ENCODE measurements at regions not wholly inside any gene's neighbourhood (a gene's known extent, or its start where the extent isn't known, plus 50 kb on each side); places are given as distances from the start of the nearest gene placed in this dataset.
"Not testable (repeated sequence)": the region's sequence is repeated elsewhere in the genome, so short reads cannot be mapped to it uniquely, and the experiment has no call there.

DNA sequence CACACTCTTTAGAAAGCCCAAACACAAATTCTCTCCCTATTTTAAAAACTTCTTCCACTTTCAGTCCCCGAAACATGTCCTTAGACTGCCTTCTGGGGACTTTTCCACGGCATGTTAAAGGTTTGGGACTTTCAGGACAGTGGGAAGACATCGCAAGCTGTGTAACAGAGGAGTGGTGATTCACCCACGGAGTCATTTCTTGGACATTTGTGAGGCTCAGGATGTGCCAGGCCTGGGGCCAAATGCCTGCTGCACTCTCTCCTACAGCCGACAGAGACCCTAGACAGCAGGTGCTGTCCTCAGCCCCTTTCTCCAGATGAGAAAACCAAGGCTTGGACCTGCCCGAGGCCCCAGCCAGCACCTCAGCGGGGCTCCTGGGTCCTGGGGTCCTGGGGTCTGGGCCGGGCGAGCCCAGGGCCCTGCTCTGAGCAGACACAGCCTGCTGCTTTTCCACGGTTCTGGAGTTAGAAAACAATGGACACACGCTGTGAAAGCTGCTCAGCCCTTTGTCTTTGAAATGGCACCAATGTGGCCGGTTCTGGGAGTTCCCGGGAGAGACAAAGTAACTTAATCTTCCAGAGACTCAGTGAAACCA, 370.2 kb upstream of the SFSWAP start:
- DNase-seq (ENCODE audit: low read depth in 2 of 2): no peak

DNA sequence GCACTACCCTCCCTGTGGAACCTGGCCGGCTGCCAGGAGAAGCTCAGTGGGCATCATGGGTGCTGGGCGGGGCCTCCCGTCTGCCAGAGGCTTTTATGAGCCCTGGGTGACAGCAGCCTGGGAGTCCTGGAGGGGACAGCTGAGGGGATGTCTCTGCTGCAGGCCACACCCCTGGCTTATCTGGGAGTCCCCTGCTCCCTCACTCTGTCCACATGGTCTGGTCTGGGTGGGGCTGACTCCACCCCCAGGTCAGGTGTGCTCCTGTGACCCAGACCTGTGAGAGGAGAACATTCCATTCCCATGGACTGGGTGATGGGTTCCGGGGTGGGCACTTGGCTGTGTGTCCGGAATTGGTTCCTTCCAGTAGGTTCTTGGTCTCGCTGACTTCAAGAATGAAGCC, 369.3 kb upstream of the SFSWAP start:
- DNase-seq (ENCODE audit: low read depth in 2 of 2): not testable (repeated sequence)

GRCh38 chr12:131343436-131343835, 367.5 kb upstream of the SFSWAP start:
- not testable (repeated sequence) for DNase-seq (ENCODE audit: low read depth in 2 of 2)

GRCh38 chr12:131344715-131345520, 366.0 kb upstream of the SFSWAP start:
- not testable (repeated sequence) for DNase-seq (ENCODE audit: low read depth in 2 of 2)

DNA sequence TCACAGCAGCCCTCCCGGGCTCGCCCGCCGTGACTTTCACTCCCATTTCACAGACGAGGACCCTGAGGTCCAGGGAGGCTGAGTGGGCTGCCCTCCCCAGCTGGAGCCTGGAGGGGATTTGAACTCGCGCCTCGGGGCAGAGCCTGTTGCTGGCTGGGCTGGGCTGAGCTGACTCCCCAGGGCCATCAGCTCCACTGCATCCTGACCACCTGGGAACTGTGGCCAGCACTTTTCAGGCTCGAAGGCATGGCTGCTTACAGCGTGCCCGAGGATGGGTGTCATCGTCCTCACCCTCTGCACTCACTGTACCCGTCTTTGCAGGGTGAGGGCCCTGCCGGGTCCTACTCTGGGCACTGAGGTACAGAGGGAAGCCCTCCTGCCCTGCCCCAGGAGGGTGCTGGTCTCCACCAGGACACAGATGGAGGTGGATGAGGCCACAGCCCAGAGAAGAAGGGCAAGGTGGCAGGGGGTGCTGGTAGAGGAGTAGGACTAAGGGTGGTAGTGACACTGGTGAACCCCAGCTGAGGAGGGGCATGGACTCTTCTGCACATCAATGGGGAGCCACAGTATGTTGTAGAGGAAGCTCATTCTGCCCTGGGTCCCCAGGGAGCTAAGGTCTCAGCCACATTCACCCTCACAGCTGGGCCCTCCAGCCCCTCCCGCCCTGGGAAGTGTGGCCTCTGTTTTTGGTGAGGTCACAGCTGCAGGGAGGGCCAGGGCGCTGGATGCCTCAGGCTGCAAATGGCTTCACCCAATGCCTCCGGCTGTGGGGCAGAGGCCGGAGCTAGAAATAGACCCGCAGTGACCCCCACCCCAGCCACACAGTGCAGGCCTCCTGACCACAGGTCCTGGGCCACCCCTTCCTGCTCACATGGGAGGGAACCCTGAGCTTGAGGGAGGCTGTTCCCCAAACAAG, 365.1 kb upstream of the SFSWAP start:
- no peak for DNase-seq (ENCODE audit: low read depth in 2 of 2)

DNA sequence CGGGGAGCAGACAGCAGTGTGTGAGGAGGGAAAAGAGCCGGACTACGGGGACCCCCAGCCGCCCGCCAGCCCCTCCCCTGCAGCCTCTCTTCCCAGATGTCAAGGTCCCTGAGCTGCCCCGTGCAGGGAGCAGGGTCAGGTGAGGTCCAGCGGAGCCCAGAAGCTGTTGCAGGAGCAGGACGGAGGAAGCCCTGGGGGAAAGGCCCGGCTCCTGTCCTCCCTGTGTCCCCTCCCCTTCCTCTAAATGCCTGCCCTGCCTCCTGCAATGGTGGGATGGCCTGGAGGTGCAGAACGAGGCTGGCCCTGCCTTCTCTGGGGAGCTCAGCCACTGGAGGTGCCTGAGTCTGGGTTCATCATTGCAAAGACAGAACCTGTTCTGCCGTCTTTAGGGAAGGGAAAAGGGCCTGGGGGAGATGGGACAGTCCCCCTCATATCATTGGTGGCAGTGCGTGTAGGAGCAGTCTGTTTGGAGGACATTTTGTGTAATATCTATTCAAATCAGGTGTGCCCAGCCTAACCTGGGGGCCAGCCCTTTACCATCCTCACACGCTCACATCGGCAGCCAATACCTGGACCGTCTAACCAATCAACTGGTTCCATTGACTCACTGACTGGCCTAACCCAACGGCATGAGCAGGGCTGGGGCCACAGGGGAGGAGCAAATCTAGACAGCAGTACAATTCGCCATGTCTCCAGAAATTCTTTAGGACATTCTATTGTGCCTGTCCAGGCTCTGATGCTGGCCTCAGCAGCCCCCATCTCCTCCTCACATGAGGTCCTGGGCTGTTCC, 364.1 kb upstream of the SFSWAP start:
- DNase-seq (ENCODE audit: low read depth in 2 of 2): no peak

- no peak for DNase-seq (ENCODE audit: low read depth in 2 of 2)
Measured at GRCh38 chr12:131347345-131347714, 363.6 kb upstream of the SFSWAP start.

DNA sequence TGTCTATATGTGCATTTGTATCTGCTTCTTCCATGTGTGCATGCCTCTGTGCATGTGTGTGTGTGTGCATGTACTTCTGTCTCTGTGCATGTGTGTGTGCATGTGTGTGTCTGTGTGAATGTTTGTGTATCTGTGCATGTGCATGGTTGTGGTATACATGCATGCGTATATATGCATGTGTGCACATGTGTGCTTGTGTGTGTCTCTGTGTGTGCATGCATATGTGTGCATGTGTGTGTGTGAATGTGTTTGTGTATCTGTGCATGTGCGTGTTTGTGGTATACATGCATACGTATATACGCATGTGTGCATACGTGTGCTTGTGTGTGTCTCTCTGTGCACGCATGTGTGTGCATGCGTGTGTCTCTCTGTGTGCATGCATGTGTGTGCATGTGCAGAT, 363.2 kb upstream of the SFSWAP start:
- no peak for DNase-seq (ENCODE audit: low read depth in 2 of 2)

- no peak for DNase-seq (ENCODE audit: low read depth in 2 of 2)
Measured at GRCh38 chr12:131348231-131348630, 362.7 kb upstream of the SFSWAP start.

GRCh38 chr12:131348646-131349045, 362.2 kb upstream of the SFSWAP start:
- DNase-seq (ENCODE audit: low read depth in 2 of 2): no peak

- no peak for DNase-seq (ENCODE audit: low read depth in 2 of 2)
Measured at GRCh38 chr12:131349397-131350127, 361.3 kb upstream of the SFSWAP start.

DNA sequence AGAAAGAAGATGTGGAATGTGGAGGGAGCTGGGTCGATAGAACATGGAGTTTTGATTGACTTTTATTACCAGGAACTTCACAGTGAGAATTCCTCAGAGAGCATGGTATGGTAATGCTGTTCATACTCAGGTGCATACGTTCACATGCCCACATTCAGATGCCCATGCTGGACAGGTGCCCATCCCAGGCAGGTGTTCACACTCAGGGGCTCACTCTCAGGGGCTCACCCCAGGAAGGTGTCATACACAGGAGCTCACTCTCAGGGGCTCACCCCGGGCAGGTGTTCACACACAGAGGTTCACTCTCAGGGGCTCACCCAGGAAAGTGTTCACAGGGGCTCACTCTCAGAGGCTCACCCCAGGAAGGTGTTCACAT, 360.0 kb upstream of the SFSWAP start:
- no peak for DNase-seq (ENCODE audit: low read depth in 2 of 2)

DNA sequence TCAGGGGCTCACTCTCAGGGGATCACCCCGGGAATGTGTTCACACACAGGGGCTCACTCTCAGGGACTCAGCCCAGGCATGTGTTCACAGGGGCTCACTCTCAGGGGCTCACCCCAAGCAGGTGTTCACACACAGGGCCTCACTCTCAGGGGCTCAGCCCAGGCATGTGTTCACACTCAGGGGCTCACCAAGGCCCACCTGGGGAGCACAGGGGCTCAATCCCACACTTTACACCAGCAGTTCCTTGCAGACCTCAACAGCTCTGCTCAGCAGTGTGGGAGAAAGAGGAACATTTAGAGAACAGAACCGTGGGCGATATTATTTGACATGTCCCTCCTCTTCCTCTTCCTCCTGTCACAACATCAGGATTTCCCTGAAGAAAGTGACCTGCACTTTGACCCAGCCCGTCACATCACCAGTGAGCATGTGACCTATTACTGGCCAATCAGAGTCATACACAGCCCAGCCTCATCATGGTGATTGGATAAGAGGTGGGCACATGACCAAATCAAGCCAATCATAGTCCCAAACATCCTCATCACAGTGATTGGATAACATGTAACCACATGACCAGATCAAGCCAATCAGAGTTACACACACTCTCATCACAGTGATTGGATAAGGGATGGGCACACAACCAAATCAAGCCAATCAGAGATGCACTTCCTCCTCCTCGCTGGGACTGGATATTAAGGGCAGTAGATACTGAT, 359.4 kb upstream of the SFSWAP start:
- no peak for DNase-seq (ENCODE audit: low read depth in 2 of 2)

DNA sequence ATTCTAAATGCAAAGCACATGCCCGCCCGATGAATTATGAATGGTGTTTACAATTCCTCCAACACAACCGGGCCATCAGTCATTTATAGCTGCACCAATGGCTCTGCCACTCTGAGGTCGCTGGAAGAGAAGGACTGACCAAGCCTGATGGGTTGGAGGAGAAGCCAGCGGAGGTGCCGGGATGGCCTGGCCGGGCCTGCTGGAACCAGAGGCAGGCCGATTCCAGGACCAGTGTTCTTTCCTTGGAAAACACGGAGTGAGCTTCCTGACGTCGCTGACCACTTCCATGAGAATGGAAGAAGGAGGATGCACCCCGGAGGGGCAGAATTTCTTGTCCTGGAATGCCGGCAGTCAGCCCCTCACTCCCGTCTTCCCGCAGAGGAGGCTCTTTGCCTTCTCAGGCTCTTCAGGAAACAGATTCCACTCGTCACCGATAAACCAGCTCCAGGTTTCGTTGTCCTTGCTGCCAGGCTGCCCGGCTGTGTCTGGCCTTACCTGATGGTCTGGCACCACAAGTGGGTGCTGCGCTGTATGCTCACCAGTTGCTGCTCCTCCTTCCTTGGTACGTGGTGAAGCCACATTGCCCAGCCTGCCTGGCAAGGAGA, 358.5 kb upstream of the SFSWAP start:
- DNase-seq (ENCODE audit: low read depth in 2 of 2): no peak

DNA sequence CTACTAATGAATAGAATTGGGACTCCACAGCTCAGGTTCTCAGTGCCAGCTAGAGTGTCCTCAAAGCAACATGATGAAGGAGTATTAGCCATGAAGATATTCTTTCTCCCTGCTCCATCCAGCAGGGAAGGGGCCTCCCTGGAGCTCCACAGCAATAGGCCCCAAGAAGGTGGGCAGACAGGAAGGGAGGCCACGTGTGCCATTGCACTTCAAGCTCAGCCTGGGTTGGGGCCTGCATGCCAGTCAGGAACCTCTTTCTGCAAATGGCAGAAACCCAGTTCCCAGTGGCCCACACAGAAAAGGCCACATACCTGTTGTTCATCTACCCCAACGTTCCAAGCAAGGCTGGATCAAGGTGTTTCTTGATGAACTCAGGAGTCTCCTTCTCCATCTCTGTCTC, 357.5 kb upstream of the SFSWAP start:
- DNase-seq (ENCODE audit: low read depth in 2 of 2): no peak

- no peak for DNase-seq (ENCODE audit: low read depth in 2 of 2)
Measured at GRCh38 chr12:131353826-131354225, 357.1 kb upstream of the SFSWAP start.

DNA sequence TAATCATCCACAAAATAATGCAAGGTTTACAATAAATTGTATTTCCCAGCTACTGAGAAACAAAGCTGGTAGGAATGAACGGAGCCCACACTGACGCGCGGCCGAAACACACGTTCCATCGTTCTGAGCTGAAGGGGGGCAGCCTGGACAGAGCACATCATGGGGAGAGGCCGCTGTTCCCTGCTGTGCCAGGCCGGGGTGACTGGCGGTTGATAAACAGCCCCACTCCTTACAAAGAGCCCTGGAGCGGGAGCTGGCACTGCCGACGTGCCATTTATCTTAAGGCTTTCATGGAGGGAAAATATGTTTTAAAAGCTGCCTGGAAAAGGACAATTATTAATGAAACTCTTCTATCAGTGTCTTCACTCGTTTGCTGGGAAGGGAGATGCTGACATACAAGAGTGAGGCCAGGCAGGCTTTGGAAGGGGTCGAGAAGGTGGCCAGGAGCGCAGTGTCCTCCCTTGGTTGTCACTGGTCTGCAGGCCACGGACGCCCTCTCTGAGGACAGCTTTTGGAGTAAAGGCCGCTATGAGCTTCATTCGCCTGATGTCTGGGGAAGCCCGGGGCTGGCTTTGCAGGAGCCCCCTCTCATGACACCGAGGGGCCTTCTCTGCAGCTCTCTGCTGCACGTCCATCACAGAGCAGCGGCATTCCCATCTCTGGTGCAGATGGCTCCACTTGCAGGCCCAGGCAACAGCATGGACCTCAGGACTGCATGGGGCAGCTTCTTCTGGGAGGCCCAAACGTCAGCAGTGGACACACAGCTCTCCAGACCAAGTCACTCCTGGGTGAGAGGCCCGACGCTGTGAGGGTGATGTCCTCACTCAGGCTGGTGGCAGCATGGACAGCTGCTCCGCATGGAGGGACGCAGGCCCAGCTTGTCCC, 355.3 kb upstream of the SFSWAP start:
- no peak for DNase-seq (ENCODE audit: low read depth in 2 of 2)

- DNase-seq (ENCODE audit: low read depth in 2 of 2): no peak
Measured at GRCh38 chr12:131356485-131357184, 354.3 kb upstream of the SFSWAP start.
